ENCODE measurements at regions not wholly inside any gene's neighbourhood (a gene's known extent, or its start where the extent isn't known, plus 50 kb on each side); places are given as distances from the start of the nearest gene placed in this dataset.

GRCh38 chr4:18366136-18366535, 344.6 kb upstream of the LCORL start:
- no peak for DNase-seq
- H3K9me3 Mint-ChIP-seq (ENCODE audit: unreplicated experiment), result no peaks in the 10 kb centered on the region
- no peak overlapping the region for H3K27ac Mint-ChIP-seq (ENCODE audit: unreplicated experiment)
- no peaks in the 10 kb centered on the region for H3K4me1 Mint-ChIP-seq (ENCODE audit: low read depth, unreplicated experiment)
- H3K4me3 Mint-ChIP-seq (ENCODE audit: unreplicated experiment), result no peak overlapping the region
- no peaks in the 10 kb centered on the region for H3K27me3 Mint-ChIP-seq (ENCODE audit: unreplicated experiment)
- no peak for TF ChIP-seq CTCF (IDR thresholded peaks at IDR 0.05; ENCODE audit: partially characterized antibody, unreplicated experiment)
- no peaks in the 10 kb centered on the region for H3K36me3 Mint-ChIP-seq (ENCODE audit: unreplicated experiment)

DNA sequence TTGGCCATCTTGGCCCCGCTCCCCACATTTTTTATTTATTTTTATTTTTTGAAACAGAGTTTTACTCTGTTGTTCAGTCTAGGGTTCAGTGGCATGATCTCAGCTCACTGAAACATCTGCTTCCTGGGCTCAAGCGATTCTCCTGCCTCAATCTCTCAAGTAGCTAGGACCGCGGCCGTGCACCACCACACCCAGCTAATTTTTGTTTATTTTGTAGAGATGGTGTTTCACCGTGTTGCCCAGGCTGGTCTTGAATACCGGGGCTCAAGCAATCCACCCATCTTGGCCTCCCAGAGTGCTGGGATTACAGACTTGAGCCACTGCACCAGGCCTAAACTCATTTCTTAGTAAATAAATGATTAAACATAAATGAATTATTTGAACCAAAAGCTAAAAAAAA, 322.0 kb upstream of the LCORL start:
- no peaks in the 10 kb centered on the region for H3K36me3 Mint-ChIP-seq (ENCODE audit: unreplicated experiment)
- peaks cover 3% of the 10 kb centered on the region for H3K9me3 Mint-ChIP-seq (ENCODE audit: unreplicated experiment)
- no peak overlapping the region for H3K27ac Mint-ChIP-seq (ENCODE audit: unreplicated experiment)
- no peaks in the 10 kb centered on the region for H3K27me3 Mint-ChIP-seq (ENCODE audit: unreplicated experiment)
- no peak for DNase-seq
- no peak for TF ChIP-seq CTCF (IDR thresholded peaks at IDR 0.05; ENCODE audit: partially characterized antibody, unreplicated experiment)
- no peaks in the 10 kb centered on the region for H3K4me1 Mint-ChIP-seq (ENCODE audit: low read depth, unreplicated experiment)
- no peak overlapping the region for H3K4me3 Mint-ChIP-seq (ENCODE audit: unreplicated experiment)

GRCh38 chr4:18342847-18343246, 321.3 kb upstream of the LCORL start:
- Mint-ChIP-seq H3K36me3 (ENCODE audit: unreplicated experiment) (no peaks in the 10 kb centered on the region), H3K4me1 (ENCODE audit: low read depth, unreplicated experiment) (no peaks in the 10 kb centered on the region), H3K9me3 (ENCODE audit: unreplicated experiment) (peaks cover 3% of the 10 kb centered on the region), H3K27ac (ENCODE audit: unreplicated experiment) (no peak overlapping the region), H3K4me3 (ENCODE audit: unreplicated experiment) (no peak overlapping the region), H3K27me3 (ENCODE audit: unreplicated experiment) (no peaks in the 10 kb centered on the region)
- no peak for DNase-seq
- TF ChIP-seq CTCF (IDR thresholded peaks at IDR 0.05; ENCODE audit: partially characterized antibody, unreplicated experiment), result no peak

DNA sequence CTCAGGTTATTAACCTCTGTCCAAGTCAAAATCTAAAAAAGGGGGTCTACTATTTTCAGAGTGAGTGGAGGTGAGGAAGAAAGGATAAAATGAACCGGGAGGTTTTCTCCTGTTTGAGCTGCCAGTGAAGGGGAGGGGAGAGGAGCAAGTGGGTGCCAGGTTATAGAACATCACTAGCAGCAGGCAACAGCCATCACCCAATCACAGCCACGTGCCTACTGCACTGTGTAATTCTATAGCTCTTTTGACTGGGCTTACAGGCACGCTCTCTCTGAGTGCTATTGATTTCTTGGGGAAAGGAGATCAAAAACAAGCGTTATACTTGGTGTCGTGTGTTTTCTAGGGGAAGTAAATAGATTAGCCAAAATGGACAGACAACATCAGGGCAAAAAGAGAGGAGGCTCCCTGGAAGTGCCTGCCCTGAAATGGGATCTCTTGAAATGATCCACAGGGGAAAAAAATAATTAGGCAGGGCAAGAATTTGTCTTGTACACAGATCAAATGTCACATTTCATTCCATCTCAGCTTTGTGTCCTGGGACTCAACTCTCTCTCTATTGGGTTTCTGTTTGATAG, 300.5 kb upstream of the LCORL start:
- peak; percentile 52 for DNase-seq
- H3K27me3 Mint-ChIP-seq (ENCODE audit: unreplicated experiment), result peaks cover 2% of the 10 kb centered on the region
- H3K36me3 Mint-ChIP-seq (ENCODE audit: unreplicated experiment), result no peaks in the 10 kb centered on the region
- peak overlapping the region; percentile 34 for H3K27ac Mint-ChIP-seq (ENCODE audit: unreplicated experiment)
- TF ChIP-seq CTCF (IDR thresholded peaks at IDR 0.05; ENCODE audit: partially characterized antibody, unreplicated experiment), result no peak
- peaks cover 21% of the 10 kb centered on the region for H3K4me1 Mint-ChIP-seq (ENCODE audit: low read depth, unreplicated experiment)
- no peak overlapping the region for H3K4me3 Mint-ChIP-seq (ENCODE audit: unreplicated experiment)
- H3K9me3 Mint-ChIP-seq (ENCODE audit: unreplicated experiment), result peaks cover 4% of the 10 kb centered on the region

DNA sequence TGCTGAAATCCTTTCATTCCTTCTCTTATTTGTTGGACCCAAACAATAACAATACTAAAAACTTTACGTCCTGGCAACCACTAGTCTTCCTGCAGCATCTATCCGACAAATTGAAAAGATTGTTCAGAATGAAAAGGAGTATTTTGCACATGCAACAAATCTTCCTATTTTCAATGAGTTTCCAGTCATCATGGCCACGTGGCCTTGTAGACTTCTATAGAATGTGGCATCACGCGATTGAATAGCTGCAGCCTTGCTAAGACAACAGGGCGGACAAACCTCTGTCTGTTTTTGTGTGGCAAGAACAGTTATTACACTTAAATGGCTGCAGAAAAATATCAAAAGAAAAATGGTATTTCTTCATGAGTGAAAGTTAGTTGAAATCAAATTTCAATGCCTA, 297.9 kb upstream of the LCORL start:
- Mint-ChIP-seq H3K4me3 (ENCODE audit: unreplicated experiment) (no peak overlapping the region), H3K4me1 (ENCODE audit: low read depth, unreplicated experiment) (peaks cover 21% of the 10 kb centered on the region), H3K27ac (ENCODE audit: unreplicated experiment) (no peak overlapping the region), H3K27me3 (ENCODE audit: unreplicated experiment) (peaks cover 2% of the 10 kb centered on the region), H3K9me3 (ENCODE audit: unreplicated experiment) (peaks cover 4% of the 10 kb centered on the region), H3K36me3 (ENCODE audit: unreplicated experiment) (no peaks in the 10 kb centered on the region)
- no peak for TF ChIP-seq CTCF (IDR thresholded peaks at IDR 0.05; ENCODE audit: partially characterized antibody, unreplicated experiment)
- DNase-seq, result no peak

Data from glutamatergic neuron (in vitro differentiated cells).